ENCODE measurements at regions not wholly inside any gene's neighbourhood (a gene's known extent, or its start where the extent isn't known, plus 50 kb on each side); places are given as distances from the start of the nearest gene placed in this dataset.

DNA sequence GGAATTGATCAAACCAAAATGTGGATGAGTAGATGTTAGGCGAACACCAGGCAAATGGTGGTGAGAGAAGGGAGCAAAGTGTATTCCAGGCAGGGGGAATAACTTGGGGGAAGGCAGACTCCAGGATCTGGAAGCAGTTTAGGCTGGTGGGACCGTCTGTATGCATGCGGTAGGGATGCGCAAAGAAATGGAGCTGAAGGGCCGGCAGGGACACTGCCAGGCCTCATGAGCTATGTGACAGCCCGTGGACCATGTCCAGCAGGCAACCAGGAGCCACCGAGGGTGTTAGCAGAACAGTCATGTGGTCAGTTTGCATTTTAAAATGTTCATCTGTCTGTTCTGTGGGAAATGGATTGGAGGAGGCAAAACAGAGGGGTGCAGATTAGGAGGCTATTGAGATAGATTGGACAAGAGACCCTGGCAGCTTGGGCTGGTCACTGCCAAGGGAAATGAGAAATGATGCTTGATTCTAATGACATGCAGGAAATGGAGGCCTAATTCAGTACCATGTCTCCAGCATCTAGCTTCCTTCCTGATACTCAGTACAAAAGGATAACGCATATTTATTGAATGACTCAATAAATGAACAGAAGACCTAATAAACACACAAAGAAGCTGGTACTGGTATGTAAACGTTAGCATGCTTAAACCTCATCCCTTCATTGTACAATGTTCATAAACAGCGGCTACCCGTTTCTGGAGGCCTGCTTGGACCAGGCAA, 412.4 kb downstream of the BUD13 start:
- Mint-ChIP-seq H3K4me1 (no peaks in the 10 kb centered on the region), H3K27ac (no peak overlapping the region), H3K36me3 (no peaks in the 10 kb centered on the region), H3K4me3 (no peak overlapping the region), H3K9me3 (no peaks in the 10 kb centered on the region), H3K27me3 (peaks cover 11 to 19% of the 10 kb centered on the region in 2 donors)
- peaks cover 0 to 28% of the 10 kb centered on the region in 2 experiments for H3K27me3 ChIP-seq (replicated peaks in 1 of 2; ENCODE audit: control insufficient read depth in 2 of 2, extremely low read depth in 1 of 2, insufficient read depth in 2 of 2, low read length in 1 of 2)
- no peak for ATAC-seq (replicated peaks in 1 of 4)
- POLR2A ChIA-PET: no interaction called here
- H3K4me3 ChIP-seq (ENCODE audit: control insufficient read depth in 1 of 2, extremely low read depth in 1 of 2, low read length in 1 of 2): no peak overlapping the region
- no peak overlapping the region for H3K27ac ChIP-seq (ENCODE audit: low read length)
- WGBS (ENCODE audit: insufficient coverage): 71% methylated on average over 7 of the region's 11 CpGs
- no peaks in the 10 kb centered on the region for H3K36me3 ChIP-seq (ENCODE audit: control insufficient read depth in 2 of 2, extremely low read depth in 1 of 2, insufficient read depth in 1 of 2, low read length in 1 of 2)
- CTCF ChIA-PET: no interaction called here
- DNase-seq: no peak
- H3K4me1 ChIP-seq (ENCODE audit: control insufficient read depth in 1 of 2, extremely low read depth in 1 of 2, insufficient read depth in 2 of 2, low read length in 2 of 2): no peaks in the 10 kb centered on the region
- no peaks in the 10 kb centered on the region for H3K9me3 ChIP-seq

DNA sequence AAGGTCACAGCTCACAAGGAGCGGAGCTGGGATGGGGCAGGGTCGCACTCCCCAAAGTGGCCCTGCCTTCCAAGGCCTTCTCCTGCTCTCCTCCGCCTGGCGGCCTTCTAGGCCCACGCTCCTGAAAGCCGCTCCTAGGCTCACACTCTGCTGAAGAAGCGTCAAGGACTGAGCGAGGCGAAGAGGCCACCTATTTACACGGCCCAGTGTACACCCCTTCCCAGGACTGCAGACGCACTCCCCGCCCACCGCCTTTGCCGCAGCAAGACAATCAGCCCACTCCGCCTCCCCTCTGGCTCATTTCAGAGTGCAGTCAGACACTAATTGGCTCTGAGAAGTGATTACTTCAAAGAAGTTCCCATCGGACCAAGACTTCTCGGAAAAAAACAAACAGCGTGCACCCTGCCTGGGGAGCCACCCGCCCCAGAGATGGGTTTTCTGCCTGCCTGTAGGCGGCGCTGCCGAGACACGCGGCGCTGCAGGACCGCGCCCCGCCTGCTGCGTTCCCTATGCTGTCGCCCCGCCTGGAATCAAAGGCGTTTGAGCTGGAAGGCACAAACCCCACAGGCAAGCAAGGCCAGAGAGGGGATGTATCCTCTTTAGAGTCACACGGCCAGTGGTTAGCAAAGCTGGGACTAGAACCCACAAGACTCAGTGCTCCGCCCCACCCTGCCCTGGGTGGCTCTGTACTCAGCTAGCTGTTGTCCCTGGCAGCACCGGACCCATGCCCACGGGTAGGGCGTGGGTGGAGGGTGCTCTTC, 414.8 kb downstream of the BUD13 start:
- Mint-ChIP-seq H3K9me3 (no peaks in the 10 kb centered on the region), H3K27me3 (peaks cover 11 to 19% of the 10 kb centered on the region in 2 donors), H3K4me3 (no peak overlapping the region), H3K27ac (no peak overlapping the region), H3K36me3 (no peaks in the 10 kb centered on the region), H3K4me1 (no peaks in the 10 kb centered on the region)
- ATAC-seq (replicated peaks in 1 of 4) (no peak), DNase-seq (no peak)
- POLR2A ChIA-PET: no interaction called here
- CTCF ChIA-PET: no interaction called here
- 45% methylated on average over 37 of the region's 37 CpGs for WGBS (ENCODE audit: insufficient coverage)
- Histone ChIP-seq H3K27me3 (replicated peaks in 1 of 2; ENCODE audit: control insufficient read depth in 2 of 2, extremely low read depth in 1 of 2, insufficient read depth in 2 of 2, low read length in 1 of 2) (peaks cover 0 to 29% of the 10 kb centered on the region in 2 experiments), H3K4me3 (ENCODE audit: control insufficient read depth in 1 of 2, extremely low read depth in 1 of 2, low read length in 1 of 2) (no peak overlapping the region), H3K27ac (ENCODE audit: low read length) (no peak overlapping the region), H3K9me3 (no peaks in the 10 kb centered on the region), H3K4me1 (ENCODE audit: control insufficient read depth in 1 of 2, extremely low read depth in 1 of 2, insufficient read depth in 2 of 2, low read length in 2 of 2) (no peaks in the 10 kb centered on the region), H3K36me3 (ENCODE audit: control insufficient read depth in 2 of 2, extremely low read depth in 1 of 2, insufficient read depth in 1 of 2, low read length in 1 of 2) (no peaks in the 10 kb centered on the region)

DNA sequence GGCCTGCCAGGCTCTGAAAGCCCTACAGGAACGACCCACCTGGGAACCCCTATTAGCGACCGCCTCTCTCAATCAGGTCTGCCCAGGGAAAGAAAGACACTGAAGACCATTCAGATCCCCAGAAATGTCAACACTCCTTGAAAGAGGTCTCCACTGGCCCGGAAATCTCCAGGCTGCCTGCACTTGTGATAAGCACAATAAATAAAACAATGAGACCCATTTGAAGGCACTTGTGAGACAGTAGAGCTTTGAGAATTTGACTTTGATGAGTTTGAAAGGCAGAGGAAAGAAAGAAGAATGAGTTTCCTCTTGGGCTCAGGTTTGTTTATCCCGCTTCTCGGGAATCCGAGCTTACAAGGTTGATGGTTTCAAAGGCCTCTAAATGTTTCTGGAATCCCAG, 416.3 kb downstream of the BUD13 start:
- no peak for ATAC-seq (replicated peaks in 1 of 4)
- H3K9me3 ChIP-seq: no peaks in the 10 kb centered on the region
- H3K27me3 ChIP-seq (replicated peaks in 1 of 2; ENCODE audit: control insufficient read depth in 2 of 2, extremely low read depth in 1 of 2, insufficient read depth in 2 of 2, low read length in 1 of 2): peaks cover 0 to 31% of the 10 kb centered on the region in 2 experiments
- Mint-ChIP-seq H3K4me3 (no peak overlapping the region), H3K4me1 (no peaks in the 10 kb centered on the region), H3K27ac (no peak overlapping the region), H3K27me3 (peaks cover 11 to 19% of the 10 kb centered on the region in 2 donors), H3K9me3 (peaks cover 0 to 6% (median 0%) of the 10 kb centered on the region in 3 donors), H3K36me3 (no peaks in the 10 kb centered on the region)
- WGBS (ENCODE audit: insufficient coverage): 60% methylated on average over 5 of the region's 7 CpGs
- H3K4me3 ChIP-seq (ENCODE audit: control insufficient read depth in 1 of 2, extremely low read depth in 1 of 2, low read length in 1 of 2): no peak overlapping the region
- no peaks in the 10 kb centered on the region for H3K4me1 ChIP-seq (ENCODE audit: control insufficient read depth in 1 of 2, extremely low read depth in 1 of 2, insufficient read depth in 2 of 2, low read length in 2 of 2)
- no peak overlapping the region for H3K27ac ChIP-seq (ENCODE audit: low read length)
- ChIA-PET CTCF (no interaction called here), POLR2A (no interaction called here)
- H3K36me3 ChIP-seq (ENCODE audit: control insufficient read depth in 2 of 2, extremely low read depth in 1 of 2, insufficient read depth in 1 of 2, low read length in 1 of 2): no peaks in the 10 kb centered on the region
- no peak for DNase-seq

DNA sequence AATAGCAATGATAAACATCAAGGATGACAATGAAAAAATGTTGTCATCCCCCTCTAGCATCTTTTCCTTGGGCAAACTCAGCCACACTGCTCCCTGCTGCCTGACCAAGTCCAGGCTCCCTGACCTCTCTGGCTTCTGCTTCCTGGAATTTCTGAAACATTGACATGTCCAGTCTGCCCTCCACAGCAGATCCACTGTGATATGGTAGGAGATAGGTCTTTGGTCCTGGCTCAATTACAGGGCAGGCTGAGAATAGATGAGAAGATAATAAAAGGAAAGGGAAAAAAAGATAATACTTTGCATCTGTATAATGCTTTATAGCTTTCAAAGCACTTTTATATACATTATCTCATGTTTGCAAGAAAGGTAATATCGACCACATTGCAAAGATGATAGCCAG, 417.7 kb downstream of the BUD13 start:
- Mint-ChIP-seq H3K9me3 (peaks cover 0 to 6% (median 0%) of the 10 kb centered on the region in 3 donors), H3K4me1 (no peaks in the 10 kb centered on the region), H3K36me3 (no peaks in the 10 kb centered on the region), H3K4me3 (no peak overlapping the region), H3K27me3 (peaks cover 11 to 19% of the 10 kb centered on the region in 2 donors), H3K27ac (no peak overlapping the region)
- H3K36me3 ChIP-seq (ENCODE audit: control insufficient read depth in 2 of 2, extremely low read depth in 1 of 2, insufficient read depth in 1 of 2, low read length in 1 of 2): no peaks in the 10 kb centered on the region
- H3K27me3 ChIP-seq (replicated peaks in 1 of 2; ENCODE audit: control insufficient read depth in 2 of 2, extremely low read depth in 1 of 2, insufficient read depth in 2 of 2, low read length in 1 of 2): peaks cover 0 to 31% of the 10 kb centered on the region in 2 experiments
- POLR2A ChIA-PET: no interaction called here
- H3K4me1 ChIP-seq (ENCODE audit: control insufficient read depth in 1 of 2, extremely low read depth in 1 of 2, insufficient read depth in 2 of 2, low read length in 2 of 2): no peaks in the 10 kb centered on the region
- DNase-seq (no peak), ATAC-seq (replicated peaks in 1 of 4) (no peak)
- H3K9me3 ChIP-seq: no peaks in the 10 kb centered on the region
- H3K27ac ChIP-seq (ENCODE audit: low read length): no peak overlapping the region
- WGBS (ENCODE audit: insufficient coverage): no CpG with 5 or more reads among the region's 1 CpG
- no peak overlapping the region for H3K4me3 ChIP-seq (ENCODE audit: control insufficient read depth in 1 of 2, extremely low read depth in 1 of 2, low read length in 1 of 2)
- CTCF ChIA-PET: no interaction called here

DNA sequence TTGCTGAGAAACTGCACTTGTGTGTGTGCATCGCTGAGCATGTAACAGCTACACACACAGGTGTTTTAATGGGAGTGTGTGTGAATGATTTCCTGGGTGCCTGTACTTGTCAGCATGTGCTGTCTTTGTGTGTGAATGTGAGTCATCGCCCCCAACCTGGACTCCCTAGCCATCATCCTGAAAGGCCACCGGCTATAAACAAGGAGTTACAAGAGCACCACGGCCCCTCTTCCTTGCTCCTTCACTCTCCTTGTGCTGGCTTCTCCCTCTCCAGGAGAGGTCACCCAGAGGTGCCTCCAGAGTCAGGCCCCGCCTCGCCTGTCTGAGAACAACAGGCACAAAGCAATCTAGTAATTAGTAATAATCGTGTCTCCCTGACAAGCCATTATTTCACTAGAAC, 419.2 kb downstream of the BUD13 start:
- no peaks in the 10 kb centered on the region for H3K4me1 ChIP-seq (ENCODE audit: control insufficient read depth in 1 of 2, extremely low read depth in 1 of 2, insufficient read depth in 2 of 2, low read length in 2 of 2)
- peaks cover 0 to 30% of the 10 kb centered on the region in 2 experiments for H3K27me3 ChIP-seq (replicated peaks in 1 of 2; ENCODE audit: control insufficient read depth in 2 of 2, extremely low read depth in 1 of 2, insufficient read depth in 2 of 2, low read length in 1 of 2)
- no peak for ATAC-seq (replicated peaks in 1 of 4)
- no peaks in the 10 kb centered on the region for H3K9me3 ChIP-seq
- Mint-ChIP-seq H3K4me3 (no peak overlapping the region), H3K9me3 (peaks cover 0 to 14% (median 0%) of the 10 kb centered on the region in 3 donors), H3K27ac (no peak overlapping the region), H3K27me3 (peaks cover 6 to 13% of the 10 kb centered on the region in 2 donors), H3K36me3 (no peaks in the 10 kb centered on the region), H3K4me1 (peaks cover 0 to under 1% (median 0%) of the 10 kb centered on the region in 3 donors)
- H3K4me3 ChIP-seq (ENCODE audit: control insufficient read depth in 1 of 2, extremely low read depth in 1 of 2, low read length in 1 of 2): no peak overlapping the region
- ChIA-PET CTCF (no interaction called here), POLR2A (no interaction called here)
- H3K27ac ChIP-seq (ENCODE audit: low read length): no peak overlapping the region
- H3K36me3 ChIP-seq (ENCODE audit: control insufficient read depth in 2 of 2, extremely low read depth in 1 of 2, insufficient read depth in 1 of 2, low read length in 1 of 2): no peaks in the 10 kb centered on the region
- no peak for DNase-seq
- WGBS (ENCODE audit: insufficient coverage): 0% methylated on average over 1 of the region's 7 CpGs

DNA sequence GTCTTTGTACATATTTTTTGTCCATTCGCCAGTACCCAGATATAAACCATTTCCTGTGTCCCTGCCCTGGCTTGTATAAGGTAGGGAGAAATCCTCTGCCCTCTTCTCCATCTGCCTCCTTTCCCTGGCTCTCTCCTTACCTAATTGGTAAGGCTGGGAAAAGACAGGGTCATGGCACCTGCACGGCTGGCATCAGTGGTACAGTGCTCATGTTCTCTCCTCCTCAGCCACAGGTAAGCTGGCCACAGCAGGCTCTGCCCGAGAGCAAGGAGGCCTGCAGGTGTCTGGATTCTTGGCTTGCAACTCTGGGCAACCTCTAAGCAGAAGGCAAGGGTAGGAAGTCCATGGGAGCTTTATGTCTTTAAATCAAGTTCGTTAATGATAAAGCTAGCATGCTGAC, 419.9 kb downstream of the BUD13 start:
- peaks cover 6 to 12% of the 10 kb centered on the region in 2 donors for H3K27me3 Mint-ChIP-seq
- Histone ChIP-seq H3K27me3 (replicated peaks in 1 of 2; ENCODE audit: control insufficient read depth in 2 of 2, extremely low read depth in 1 of 2, insufficient read depth in 2 of 2, low read length in 1 of 2) (peaks cover 0 to 23% of the 10 kb centered on the region in 2 experiments), H3K9me3 (no peaks in the 10 kb centered on the region), H3K36me3 (ENCODE audit: control insufficient read depth in 2 of 2, extremely low read depth in 1 of 2, insufficient read depth in 1 of 2, low read length in 1 of 2) (no peaks in the 10 kb centered on the region), H3K27ac (ENCODE audit: low read length) (no peak overlapping the region), H3K4me1 (ENCODE audit: control insufficient read depth in 1 of 2, extremely low read depth in 1 of 2, insufficient read depth in 2 of 2, low read length in 2 of 2) (no peaks in the 10 kb centered on the region), H3K4me3 (ENCODE audit: control insufficient read depth in 1 of 2, extremely low read depth in 1 of 2, low read length in 1 of 2) (no peak overlapping the region)
- H3K4me1 Mint-ChIP-seq: peaks cover 0 to 6% (median 0%) of the 10 kb centered on the region in 3 donors
- ATAC-seq (replicated peaks in 1 of 4) (no peak), DNase-seq (no peak)
- peaks cover 2 to 19% (median 3%) of the 10 kb centered on the region in 3 donors for H3K9me3 Mint-ChIP-seq
- H3K36me3 Mint-ChIP-seq: no peaks in the 10 kb centered on the region
- 51% methylated on average over 2 of the region's 4 CpGs for WGBS (ENCODE audit: insufficient coverage)
- no peak overlapping the region for H3K4me3 Mint-ChIP-seq
- no peak overlapping the region for H3K27ac Mint-ChIP-seq
- CTCF ChIA-PET: no interaction called here
- POLR2A ChIA-PET: no interaction called here
